Mesothelial cell of epicardium (in vitro differentiated cells): ENCODE measurements at regions not wholly inside any gene's neighbourhood (a gene's known extent, or its start where the extent isn't known, plus 50 kb on each side); places are given as distances from the start of the nearest gene placed in this dataset.

Source experiments
- DNase-seq, 2 experiments: peaks; one replicate each; pipeline ENCODE4 v3.0.0; 2021; ENCODE audit warnings: low spot score in 2 of 2; ENCODE audit not compliant: unreplicated experiment in 2 of 2
- H3K27ac Mint-ChIP-seq: 2 replicates; pipeline ENCODE4 v1.8.0; 2021; ENCODE audit warnings: mixed read lengths
- H3K27me3 Mint-ChIP-seq: 2 replicates; pipeline ENCODE4 v1.8.0; 2021; ENCODE audit warnings: low read depth, mixed read lengths
- H3K36me3 Mint-ChIP-seq: 2 replicates; pipeline ENCODE4 v1.8.0; 2021; ENCODE audit warnings: mixed read lengths
- H3K4me1 Mint-ChIP-seq: 2 replicates; pipeline ENCODE4 v1.8.0; 2021; ENCODE audit warnings: mixed read lengths
- H3K4me3 Mint-ChIP-seq: 2 replicates; pipeline ENCODE4 v1.8.0; 2021; ENCODE audit warnings: mild to moderate bottlenecking, moderate library complexity, mixed read lengths
- H3K9me3 Mint-ChIP-seq: 2 replicates; pipeline ENCODE4 v1.8.0; 2021; ENCODE audit warnings: mixed read lengths
- CTCF ChIP-seq: fragments of 200-600 bp; sonication (generic); IDR thresholded peaks from one replicate; pipeline ENCODE4 v1.5.0; 2021; ENCODE audit warnings: antibody characterized with exemption; ENCODE audit not compliant: unreplicated experiment

- H3K9me3 Mint-ChIP-seq, result peaks cover 8% of the 10 kb centered on the region
- H3K4me1 Mint-ChIP-seq, result peaks cover 5% of the 10 kb centered on the region
- no peak overlapping the region for H3K4me3 Mint-ChIP-seq
- H3K36me3 Mint-ChIP-seq, result no peaks in the 10 kb centered on the region
- TF ChIP-seq CTCF, result no peak
- no peak overlapping the region for H3K27ac Mint-ChIP-seq
- H3K27me3 Mint-ChIP-seq, result no peaks in the 10 kb centered on the region
- DNase-seq, result no peak
Measured at GRCh38 chr18:67662996-67663395, 146.5 kb upstream of the DSEL start.

GRCh38 chr18:67661555-67661954, 145.0 kb upstream of the DSEL start:
- no peak for DNase-seq
- Mint-ChIP-seq H3K4me1 (peaks cover 5% of the 10 kb centered on the region), H3K27me3 (no peaks in the 10 kb centered on the region), H3K9me3 (peaks cover 8% of the 10 kb centered on the region), H3K27ac (no peak overlapping the region), H3K4me3 (no peak overlapping the region), H3K36me3 (no peaks in the 10 kb centered on the region)
- TF ChIP-seq CTCF, result no peak

- DNase-seq, result no peak
- Mint-ChIP-seq H3K36me3 (no peaks in the 10 kb centered on the region), H3K4me1 (no peaks in the 10 kb centered on the region), H3K27ac (no peak overlapping the region), H3K27me3 (no peaks in the 10 kb centered on the region), H3K9me3 (no peaks in the 10 kb centered on the region), H3K4me3 (no peak overlapping the region)
- TF ChIP-seq CTCF, result no peak
Measured at GRCh38 chr18:67654101-67654500, 137.6 kb upstream of the DSEL start.

- no peak overlapping the region for H3K27ac Mint-ChIP-seq
- H3K27me3 Mint-ChIP-seq, result no peaks in the 10 kb centered on the region
- H3K4me3 Mint-ChIP-seq, result no peak overlapping the region
- no peaks in the 10 kb centered on the region for H3K36me3 Mint-ChIP-seq
- H3K9me3 Mint-ChIP-seq, result no peaks in the 10 kb centered on the region
- no peak for DNase-seq
- TF ChIP-seq CTCF, result no peak
- no peaks in the 10 kb centered on the region for H3K4me1 Mint-ChIP-seq
Measured at GRCh38 chr18:67652288-67652687, 135.8 kb upstream of the DSEL start.

GRCh38 chr18:67651438-67651837, 134.9 kb upstream of the DSEL start:
- Mint-ChIP-seq H3K27ac (no peak overlapping the region), H3K4me3 (no peak overlapping the region)
- no peak for DNase-seq

More at GRCh38 chr18:67651438-67651837, 134.9 kb upstream of the DSEL start:
- no peaks in the 10 kb centered on the region for H3K9me3 Mint-ChIP-seq
- H3K4me1 Mint-ChIP-seq, result no peaks in the 10 kb centered on the region
- TF ChIP-seq CTCF, result no peak
- no peaks in the 10 kb centered on the region for H3K36me3 Mint-ChIP-seq
- H3K27me3 Mint-ChIP-seq, result no peaks in the 10 kb centered on the region
